CD14-positive monocyte (primary cell): ENCODE measurements at regions not wholly inside any gene's neighbourhood (a gene's known extent, or its start where the extent isn't known, plus 50 kb on each side); places are given as distances from the start of the nearest gene placed in this dataset.

Source experiments
- DNase-seq, 3 donors: peaks; one replicate each; pipeline ENCODE4 v3.0.0-alpha.2; 2011 to 2022
- H2AFZ ChIP-seq: 2 replicates; pipeline ENCODE4 v1.6.0; 2012; ENCODE audit warnings: mild to moderate bottlenecking, low read depth, low read length, inconsistent platforms; ENCODE audit not compliant: insufficient read depth, poor library complexity, severe bottlenecking
- H3K27ac ChIP-seq, 2 donors: 1 replicate in 1 of 2; 2 replicates in 1 of 2; pipeline ENCODE4 v1.5.1; 2012 to 2013; ENCODE audit warnings: low read length in 2 of 2, control low read depth in 1 of 2, inconsistent platforms in 1 of 2, low read depth in 1 of 2, mild to moderate bottlenecking in 1 of 2
- H3K27me3 ChIP-seq, 2 donors: one replicate each; pipeline versions ENCODE4 v1.6.0 to v1.6.1; 2011 to 2013; ENCODE audit warnings: low read length in 2 of 2; ENCODE audit not compliant: control insufficient read depth in 2 of 2, insufficient read depth in 2 of 2
- H3K36me3 ChIP-seq, 2 donors: replicated peaks in 1 of 2; 1 replicate in 1 of 2; 2 replicates in 1 of 2; pipeline versions ENCODE4 v1.5.1 to v1.6.1; 2012 to 2013; ENCODE audit warnings: low read length in 2 of 2, control low read depth in 1 of 2, inconsistent platforms in 1 of 2, mild to moderate bottlenecking in 1 of 2; ENCODE audit not compliant: insufficient read depth in 2 of 2, control insufficient read depth in 1 of 2
- H3K4me1 ChIP-seq, 2 donors: 1 replicate in 1 of 2; 2 replicates in 1 of 2; pipeline versions ENCODE4 v1.5.1 to v1.6.1; 2012 to 2013; ENCODE audit warnings: low read length in 2 of 2, control low read depth in 1 of 2, inconsistent platforms in 1 of 2, mild to moderate bottlenecking in 1 of 2, moderate library complexity in 1 of 2; ENCODE audit not compliant: insufficient read depth in 2 of 2, control insufficient read depth in 1 of 2
- H3K4me2 ChIP-seq: replicated peaks from 2 replicates; pipeline ENCODE3; 2012; ENCODE audit warnings: low read length, moderate library complexity, mild to moderate bottlenecking; ENCODE audit not compliant: poor library complexity, severe bottlenecking; ENCODE audit errors: extremely low read depth
- H3K4me3 ChIP-seq, 3 experiments: fragments of 200-600 bp in 1 of 3; sonication (generic) in 1 of 3; replicated peaks in 1 of 3; 1 replicate in 2 of 3; 2 replicates in 1 of 3; pipeline ENCODE4 v1.5.1; 2011 to 2013; ENCODE audit warnings: low read length in 3 of 3, mild to moderate bottlenecking in 3 of 3, control low read depth in 2 of 3, low read depth in 2 of 3, inconsistent platforms in 1 of 3, moderate library complexity in 1 of 3
- H3K79me2 ChIP-seq: 2 replicates; pipeline ENCODE4 v1.6.0; 2012; ENCODE audit warnings: mild to moderate bottlenecking, control low read depth, inconsistent platforms, low read length, moderate library complexity; ENCODE audit not compliant: insufficient read depth
- H3K9ac ChIP-seq: 2 replicates; pipeline ENCODE4 v1.6.0; 2017; ENCODE audit warnings: low read length, mild to moderate bottlenecking; ENCODE audit not compliant: insufficient read depth, poor library complexity, severe bottlenecking
- H3K9me3 ChIP-seq, 2 donors: replicated peaks in 1 of 2; 1 replicate in 1 of 2; 2 replicates in 1 of 2; pipeline versions ENCODE4 v1.5.1 to v1.6.1; 2012 to 2013; ENCODE audit warnings: low read length in 2 of 2, control low read depth in 1 of 2; ENCODE audit not compliant: control insufficient read depth in 1 of 2, insufficient read depth in 1 of 2
- H4K20me1 ChIP-seq: 2 replicates; pipeline ENCODE4 v1.6.0; 2012; ENCODE audit warnings: mild to moderate bottlenecking, low read length, control low read depth, moderate library complexity; ENCODE audit not compliant: insufficient read depth
- H3K27ac Mint-ChIP-seq, 7 donors: one replicate each; pipeline ENCODE4 v1.8.0; 2020; ENCODE audit warnings: mild to moderate bottlenecking in 7 of 7, mixed read lengths in 7 of 7, moderate library complexity in 6 of 7, inconsistent platforms in 2 of 7
- H3K27me3 Mint-ChIP-seq, 3 donors: one replicate each; pipeline ENCODE4 v1.8.0; 2021 to 2022; ENCODE audit warnings: low read depth in 3 of 3, mild to moderate bottlenecking in 3 of 3, mixed read lengths in 3 of 3, moderate library complexity in 3 of 3, inconsistent platforms in 1 of 3
- H3K36me3 Mint-ChIP-seq, 2 donors: one replicate each; pipeline ENCODE4 v1.8.0; 2020; ENCODE audit warnings: mixed read lengths in 2 of 2, inconsistent platforms in 1 of 2, mild to moderate bottlenecking in 1 of 2
- H3K4me1 Mint-ChIP-seq: one replicate; pipeline ENCODE4 v1.8.0; 2020; ENCODE audit warnings: mild to moderate bottlenecking, mixed read lengths
- H3K4me3 Mint-ChIP-seq, 2 donors: one replicate each; pipeline ENCODE4 v1.8.0; 2020; ENCODE audit warnings: mild to moderate bottlenecking in 2 of 2, mixed read lengths in 2 of 2, moderate library complexity in 1 of 2
- H3K9me3 Mint-ChIP-seq, 7 donors: one replicate each; pipeline ENCODE4 v1.8.0; 2020 to 2022; ENCODE audit warnings: mixed read lengths in 7 of 7, mild to moderate bottlenecking in 6 of 7, moderate library complexity in 6 of 7, inconsistent platforms in 2 of 7
- CTCF ChIP-seq: fragments of 200-600 bp; IDR thresholded peaks from one replicate; pipeline ENCODE4 v1.8.0; 2022; ENCODE audit warnings: antibody characterized with exemption, mild to moderate bottlenecking
- WGBS: methylation state at CpG from one replicate; pipeline ENCODE4 v1.1.5; 2013; ENCODE audit warnings: missing lambda C conversion rate; ENCODE audit not compliant: insufficient coverage; 5-methylcytosine and 5-hydroxymethylcytosine counted together
- intact Hi-C, 2 donors: fragments of 100-400 bp; cut with micrococcal nuclease; formaldehyde crosslinking; loops; one replicate each; pipeline versions ENCODE4 v1.15.0 to v1.15.1; 2023

- Mint-ChIP-seq H3K36me3 (peaks cover 0 to 3% of the 10 kb centered on the region in 2 donors), H3K4me3 (no peak overlapping the region), H3K4me1 (peaks cover 66% of the 10 kb centered on the region), H3K9me3 (peaks cover 3 to 6% (median 4%) of the 10 kb centered on the region in 7 donors), H3K27ac (peak overlapping the region in 2 of 7 donors; percentile 9 to 11), H3K27me3 (peaks cover 2 to 10% (median 8%) of the 10 kb centered on the region in 3 donors)
- Histone ChIP-seq H3K4me1 (peaks cover 54 to 62% of the 10 kb centered on the region in 2 donors), H3K9ac (no peak overlapping the region), H2AFZ (no peak overlapping the region), H3K36me3 (no peaks in the 10 kb centered on the region), H3K79me2 (no peaks in the 10 kb centered on the region), H3K9me3 (no peaks in the 10 kb centered on the region), H4K20me1 (no peaks in the 10 kb centered on the region), H3K27me3 (no peaks in the 10 kb centered on the region), H3K27ac (no peak overlapping the region), H3K4me3 (no peak overlapping the region), H3K4me2 (peak overlapping the region; percentile 40)
- intact Hi-C loops = no loop called here
- DNase-seq = no peak
- TF ChIP-seq CTCF = no peak
- WGBS = 95% methylated on average over 4 of the region's 4 CpGs
These were observed 216.5 kb downstream of the BLID start for GRCh38 chr11:121899520-121899919.

GRCh38 chr11:121898903-121899302 is 217.1 kb downstream of the BLID start:
- H3K36me3 ChIP-seq = no peaks in the 10 kb centered on the region
- peaks cover 61% of the 10 kb centered on the region for H3K4me1 Mint-ChIP-seq
- no peak overlapping the region for H3K9ac ChIP-seq
- H3K4me3 Mint-ChIP-seq = peak overlapping the region; percentile 28 to 80
- H3K27ac Mint-ChIP-seq = peak overlapping the region in 2 of 7 donors; percentile 43 to 88
- intact Hi-C loops = no loop called here
- peak overlapping the region; percentile 40 for H3K4me2 ChIP-seq
- H3K27ac ChIP-seq = no peak overlapping the region
- WGBS = 62% methylated on average over 6 of the region's 7 CpGs
- H3K9me3 ChIP-seq = no peaks in the 10 kb centered on the region
- H3K4me1 ChIP-seq = peaks cover 48 to 56% of the 10 kb centered on the region in 2 donors
- H3K27me3 ChIP-seq = no peaks in the 10 kb centered on the region
- peaks cover 0 to 3% of the 10 kb centered on the region in 2 donors for H3K36me3 Mint-ChIP-seq
- no peak for TF ChIP-seq CTCF
- H4K20me1 ChIP-seq = no peaks in the 10 kb centered on the region
- peaks cover 3 to 6% (median 4%) of the 10 kb centered on the region in 7 donors for H3K9me3 Mint-ChIP-seq
- no peak overlapping the region for H2AFZ ChIP-seq
- peaks cover 2 to 9% (median 8%) of the 10 kb centered on the region in 3 donors for H3K27me3 Mint-ChIP-seq
- no peak for DNase-seq
- H3K79me2 ChIP-seq = no peaks in the 10 kb centered on the region
- H3K4me3 ChIP-seq = peak overlapping the region in 1 of 3 experiments; percentile 30
